Fibroblast of lung (primary cell): ENCODE measurements at regions not wholly inside any gene's neighbourhood (a gene's known extent, or its start where the extent isn't known, plus 50 kb on each side); places are given as distances from the start of the nearest gene placed in this dataset.

ENCODE experiments used
- CTCF ChIP-seq, 2 donors: IDR thresholded peaks in 1 of 2; conservative IDR thresholded peaks in 1 of 2; 1 replicate in 1 of 2; 2 replicates in 1 of 2; pipeline ENCODE4 v1.5.1; 2011 to 2012; ENCODE audit warnings: low read length in 2 of 2, control low read depth in 1 of 2, inconsistent platforms in 1 of 2, low read depth in 1 of 2, mild to moderate bottlenecking in 1 of 2
- EZH2 ChIP-seq: IDR thresholded peaks from 2 replicates; pipeline ENCODE4 v1.5.1; 2012; ENCODE audit warnings: low read length, control low read depth, mild to moderate bottlenecking; ENCODE audit errors: missing control alignments

DNA sequence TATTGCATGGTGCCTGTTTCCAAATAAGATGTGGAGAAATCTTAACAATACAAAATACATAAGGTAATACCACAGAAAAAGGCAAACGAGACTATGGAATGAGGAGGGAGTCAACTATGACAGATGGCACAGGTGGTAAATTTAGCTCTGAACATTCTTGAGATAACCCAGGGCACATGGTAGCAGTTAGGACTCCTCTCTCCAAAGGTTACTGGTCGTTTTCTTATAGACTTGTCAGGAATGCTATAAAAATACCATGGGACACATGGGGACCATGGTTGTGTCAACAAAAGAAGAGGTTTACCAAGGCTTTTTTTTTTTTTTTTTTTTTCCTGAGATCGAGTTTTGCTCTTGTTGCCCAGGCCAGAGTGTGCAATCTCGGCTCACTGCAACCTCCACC is 209.4 kb upstream of the RFX3 start:
- TF ChIP-seq CTCF (conservative IDR thresholded peaks at IDR 0.05 in 1 of 2, IDR thresholded peaks at IDR 0.05 in 1 of 2; ENCODE audit: low read depth in 1 of 2, low read length in 2 of 2): no peak
- no peak for TF ChIP-seq EZH2
